SK-N-SH treated with all-trans-retinoic acid at 6 μM for 48 hours (cell line): ENCODE measurements at regions not wholly inside any gene's neighbourhood (a gene's known extent, or its start where the extent isn't known, plus 50 kb on each side); places are given as distances from the start of the nearest gene placed in this dataset.

Source experiments
- ATAC-seq: fragments of 200-7000 bp; cut with Tn5 transposase; 3 replicates; pipeline ENCODE4 v1.9.1; 2020; ENCODE audit warnings: mild to moderate bottlenecking, moderate library complexity
- ARNTL ChIP-seq: fragments of 450-650 bp; formaldehyde crosslinking; IDR thresholded peaks from 2 replicates; pipeline ENCODE4 v1.5.0; 2020; ENCODE audit warnings: low read depth, mild to moderate bottlenecking, moderate library complexity, borderline replicate concordance
- BACH2 ChIP-seq: fragments of 250-450 bp; sonication (Bioruptor Pico); IDR thresholded peaks from 2 replicates; pipeline ENCODE4 v1.9.0; 2021; ENCODE audit warnings: mild to moderate bottlenecking, borderline replicate concordance
- CREB5 ChIP-seq: fragments of 250-450 bp; sonication (Bioruptor Pico); IDR thresholded peaks from 2 replicates; pipeline ENCODE4 v1.5.1; 2020; ENCODE audit warnings: low read depth, mild to moderate bottlenecking, moderate library complexity
- CSDC2 ChIP-seq: fragments of 250-450 bp; sonication (Bioruptor Pico); IDR thresholded peaks from 2 replicates; pipeline ENCODE4 v1.5.0; 2020; ENCODE audit warnings: mild to moderate bottlenecking, moderate library complexity
- ESRRG ChIP-seq: fragments of 250-450 bp; sonication (Bioruptor Pico); IDR thresholded peaks from 2 replicates; pipeline ENCODE4 v1.6.1; 2021; ENCODE audit warnings: mild to moderate bottlenecking
- GLIS3 ChIP-seq: fragments of 250-450 bp; sonication (Bioruptor Pico); IDR thresholded peaks from 2 replicates; pipeline ENCODE4 v1.5.0; 2020; ENCODE audit warnings: mild to moderate bottlenecking, moderate library complexity
- ISL1 ChIP-seq: fragments of 250-450 bp; sonication (Bioruptor Pico); IDR thresholded peaks from 2 replicates; pipeline ENCODE4 v2.1.2; 2022; ENCODE audit warnings: mild to moderate bottlenecking, moderate library complexity
- OSR1 ChIP-seq: fragments of 250-450 bp; sonication (Bioruptor Pico); IDR thresholded peaks from 2 replicates; pipeline ENCODE4 v1.8.0; 2022; ENCODE audit warnings: moderate library complexity, mild to moderate bottlenecking, inconsistent platforms
- PATZ1 ChIP-seq: fragments of 250-450 bp; sonication (Bioruptor Pico); IDR thresholded peaks from 2 replicates; pipeline ENCODE4 v1.8.0; 2020; ENCODE audit warnings: mild to moderate bottlenecking, moderate library complexity, borderline replicate concordance
- POU6F1 ChIP-seq: fragments of 250-450 bp; sonication (Bioruptor Pico); IDR thresholded peaks from 2 replicates; pipeline ENCODE4 v1.8.0; 2021; ENCODE audit warnings: low read depth, mild to moderate bottlenecking, moderate library complexity, borderline replicate concordance
- PPARA ChIP-seq: fragments of 250-450 bp; sonication (Bioruptor Pico); IDR thresholded peaks from 2 replicates; pipeline ENCODE4 v1.5.0; 2020; ENCODE audit warnings: mild to moderate bottlenecking, borderline replicate concordance
- RARB ChIP-seq: fragments of 250-450 bp; sonication (Bioruptor Pico); IDR thresholded peaks from 2 replicates; pipeline ENCODE4 v1.8.0; 2021; ENCODE audit warnings: mild to moderate bottlenecking, moderate library complexity
- SNAI2 ChIP-seq: fragments of 250-450 bp; sonication (Bioruptor Pico); IDR thresholded peaks from 2 replicates; pipeline ENCODE4 v1.5.0; 2020; ENCODE audit warnings: mild to moderate bottlenecking, moderate library complexity
- TCF4 ChIP-seq: fragments of 250-450 bp; sonication (Bioruptor Pico); IDR thresholded peaks from 2 replicates; pipeline ENCODE4 v1.8.0; 2021; ENCODE audit warnings: mild to moderate bottlenecking, moderate library complexity, borderline replicate concordance
- TOX ChIP-seq: fragments of 250-450 bp; sonication (Bioruptor Pico); IDR thresholded peaks from 2 replicates; pipeline ENCODE4 v1.8.0; 2021; ENCODE audit warnings: mild to moderate bottlenecking, moderate library complexity, borderline replicate concordance
- TSHZ2 ChIP-seq: fragments of 250-450 bp; sonication (Bioruptor Pico); IDR thresholded peaks from 2 replicates; pipeline ENCODE4 v1.5.0; 2020; ENCODE audit warnings: mild to moderate bottlenecking, moderate library complexity
- ZC3H10 ChIP-seq: fragments of 250-450 bp; sonication (Bioruptor Pico); IDR thresholded peaks from 2 replicates; pipeline ENCODE4 v1.5.1; 2021; ENCODE audit warnings: mild to moderate bottlenecking, moderate library complexity
- ZFP3 ChIP-seq: fragments of 250-450 bp; sonication (Bioruptor Pico); IDR thresholded peaks from 2 replicates; pipeline ENCODE4 v1.5.0; 2020; ENCODE audit warnings: mild to moderate bottlenecking, moderate library complexity
- ZFP30 ChIP-seq: fragments of 450-650 bp; formaldehyde crosslinking; IDR thresholded peaks from 2 replicates; pipeline ENCODE4 v1.5.0; 2022; ENCODE audit warnings: mild to moderate bottlenecking, moderate library complexity
- ZNF565 ChIP-seq: fragments of 450-650 bp; formaldehyde crosslinking; conservative IDR thresholded peaks from 2 replicates; pipeline ENCODE4 v1.5.0; 2020; ENCODE audit warnings: low read depth, mild to moderate bottlenecking, moderate library complexity
- ZNF70 ChIP-seq: fragments of 450-650 bp; formaldehyde crosslinking; IDR thresholded peaks from 2 replicates; pipeline ENCODE4 v1.5.0; 2020; ENCODE audit warnings: mild to moderate bottlenecking, moderate library complexity
- ZNF8 ChIP-seq: fragments of 450-650 bp; formaldehyde crosslinking; IDR thresholded peaks from 2 replicates; pipeline ENCODE4 v1.5.0; 2020; ENCODE audit warnings: mild to moderate bottlenecking, moderate library complexity
- TF ChIP-seq, protein P1 (sequence below): fragments of 250-450 bp; sonication (Bioruptor Pico); IDR thresholded peaks from 2 replicates; pipeline ENCODE4 v1.5.1; 2021; ENCODE audit warnings: mild to moderate bottlenecking, moderate library complexity

- TF ChIP-seq PPARA (CRISPR knock-in tag) (no peak), ARNTL (no peak)
These were observed 532.3 kb upstream of the USP24 start (continued) for GRCh38 chr1:55747408-55747841.

DNA sequence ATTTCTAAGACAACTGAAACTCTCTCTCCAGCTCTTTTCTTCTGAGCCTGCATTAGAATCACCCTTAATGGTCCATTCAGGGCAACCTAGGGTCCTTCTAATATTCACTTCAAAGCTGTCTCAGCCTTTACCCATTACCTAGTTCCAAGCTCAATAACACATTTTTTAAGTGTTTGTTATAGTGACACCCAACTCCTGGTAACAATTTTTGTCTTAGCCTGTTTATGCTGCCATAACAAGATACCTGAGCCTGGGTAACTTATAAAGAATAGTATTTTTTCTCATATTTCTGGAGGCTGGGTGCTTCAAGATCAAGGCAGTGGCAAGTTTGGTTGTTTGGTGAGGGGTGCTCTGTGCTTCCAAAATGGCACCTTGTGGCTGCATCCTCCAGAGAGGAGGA lies 531.5 kb upstream of the USP24 start:
- no peak for ATAC-seq
- TF ChIP-seq ZC3H10 (CRISPR knock-in tag) (no peak), ESRRG (CRISPR knock-in tag) (no peak), TSHZ2 (CRISPR knock-in tag) (no peak), SNAI2 (no peak), PPARA (CRISPR knock-in tag) (no peak), CSDC2 (CRISPR knock-in tag) (no peak), GLIS3 (CRISPR knock-in tag) (no peak), ZFP30 (CRISPR knock-in tag) (no peak), ISL1 (CRISPR knock-in tag) (no peak), CREB5 (CRISPR knock-in tag) (no peak), ZNF8 (no peak), TOX (no peak), ZNF70 (CRISPR knock-in tag) (no peak), POU6F1 (CRISPR knock-in tag) (no peak), ARNTL (no peak), ZNF565 (no peak), BACH2 (CRISPR knock-in tag) (no peak), TCF4 (no peak), RARB (no peak)
- TF ChIP-seq, protein P1, sequence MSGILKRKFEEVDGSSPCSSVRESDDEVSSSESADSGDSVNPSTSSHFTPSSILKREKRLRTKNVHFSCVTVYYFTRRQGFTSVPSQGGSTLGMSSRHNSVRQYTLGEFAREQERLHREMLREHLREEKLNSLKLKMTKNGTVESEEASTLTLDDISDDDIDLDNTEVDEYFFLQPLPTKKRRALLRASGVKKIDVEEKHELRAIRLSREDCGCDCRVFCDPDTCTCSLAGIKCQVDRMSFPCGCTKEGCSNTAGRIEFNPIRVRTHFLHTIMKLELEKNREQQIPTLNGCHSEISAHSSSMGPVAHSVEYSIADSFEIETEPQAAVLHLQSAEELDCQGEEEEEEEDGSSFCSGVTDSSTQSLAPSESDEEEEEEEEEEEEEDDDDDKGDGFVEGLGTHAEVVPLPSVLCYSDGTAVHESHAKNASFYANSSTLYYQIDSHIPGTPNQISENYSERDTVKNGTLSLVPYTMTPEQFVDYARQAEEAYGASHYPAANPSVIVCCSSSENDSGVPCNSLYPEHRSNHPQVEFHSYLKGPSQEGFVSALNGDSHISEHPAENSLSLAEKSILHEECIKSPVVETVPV (CRISPR knock-in tag): no peak

DNA sequence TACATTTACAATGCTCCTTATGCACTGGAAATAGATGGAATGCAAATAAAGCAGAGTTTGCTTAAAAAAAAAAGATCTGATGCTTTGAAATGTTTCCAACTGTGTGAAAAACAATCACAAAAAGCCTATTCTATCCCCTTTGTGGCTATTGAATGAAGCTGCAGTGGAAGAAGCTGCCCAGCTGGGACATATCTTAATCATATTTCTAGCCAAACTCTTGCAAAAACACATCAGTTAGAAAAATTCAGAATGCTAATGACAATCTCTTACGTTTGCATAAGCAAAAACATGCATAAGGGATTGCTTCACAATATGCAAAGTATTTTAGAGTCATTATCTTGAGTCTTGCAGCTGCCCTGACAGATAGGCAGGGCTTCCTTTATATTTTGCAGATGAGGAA lies 526.4 kb upstream of the USP24 start:
- ATAC-seq: peak; percentile 45
- no peak for TF ChIP-seq ZNF8
- TF ChIP-seq, all 23 proteins: peak for 0

DNA sequence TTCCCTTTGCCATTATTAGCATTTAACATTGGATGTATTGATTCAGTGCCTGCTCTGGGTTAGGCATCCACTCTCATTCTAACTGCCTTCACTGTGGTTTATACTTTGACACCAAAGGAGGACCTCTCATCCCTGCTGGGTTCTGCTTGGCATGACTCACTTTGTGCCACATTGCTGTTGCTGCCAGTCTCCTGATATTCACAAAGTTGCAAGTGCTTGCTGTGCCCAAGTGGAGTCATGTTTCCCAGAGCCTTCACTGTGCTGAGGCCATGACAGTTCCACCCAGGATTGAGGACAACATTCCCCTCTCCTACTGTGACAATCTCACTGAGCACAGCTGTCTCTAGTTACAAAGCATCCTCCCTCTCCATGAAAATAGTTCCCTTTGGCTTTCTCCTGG lies 519.9 kb upstream of the USP24 start:
- TF ChIP-seq TSHZ2 (CRISPR knock-in tag) (no peak), BACH2 (CRISPR knock-in tag) (no peak), ZFP3 (CRISPR knock-in tag) (no peak), OSR1 (CRISPR knock-in tag) (no peak), TCF4 (no peak), TOX (no peak), RARB (no peak), PATZ1 (CRISPR knock-in tag) (no peak), PPARA (CRISPR knock-in tag) (no peak), ESRRG (CRISPR knock-in tag) (no peak), ZC3H10 (CRISPR knock-in tag) (no peak), ZNF8 (no peak)
- ATAC-seq: peak; percentile 31; the same call in 2 of the 3 replicates
